NCI-H82 treated with DMSO at 0.1 percent for 48 hours (cell line): ENCODE measurements at regions not wholly inside any gene's neighbourhood (a gene's known extent, or its start where the extent isn't known, plus 50 kb on each side); places are given as distances from the start of the nearest gene placed in this dataset.

Experiments used
- DNase-seq: peaks from one replicate; lab custom pipeline; 2025; ENCODE audit not compliant: unreplicated experiment; lab: John Stamatoyannopoulos, UW

GRCh38 chr4:145298885-145299284 is 118.5 kb upstream of the OTUD4 start:
- no peak for DNase-seq

GRCh38 chr4:145297556-145297955 is 117.2 kb upstream of the OTUD4 start:
- no peak for DNase-seq

GRCh38 chr4:145295547-145295946 is 115.2 kb upstream of the OTUD4 start:
- no peak for DNase-seq

- no peak for DNase-seq
Observed at GRCh38 chr4:145295122-145295521, 114.7 kb upstream of the OTUD4 start.

GRCh38 chr4:145293658-145294057 is 113.3 kb upstream of the OTUD4 start:
- DNase-seq = no peak

- no peak for DNase-seq
Observed at GRCh38 chr4:145290955-145291354, 110.6 kb upstream of the OTUD4 start.

GRCh38 chr4:145289403-145290076 is 109.2 kb upstream of the OTUD4 start:
- no peak for DNase-seq

GRCh38 chr4:145287351-145287750 is 107.0 kb upstream of the OTUD4 start:
- DNase-seq = no peak

GRCh38 chr4:145285928-145286327 is 105.5 kb upstream of the OTUD4 start:
- DNase-seq = no peak

- peak; percentile 7 for DNase-seq
Observed at GRCh38 chr4:145283909-145284308, 103.5 kb upstream of the OTUD4 start.

- DNase-seq = no peak
Observed at GRCh38 chr4:145281951-145282350, 101.6 kb upstream of the OTUD4 start.

- no peak for DNase-seq
Observed at GRCh38 chr4:145281224-145281623, 100.8 kb upstream of the OTUD4 start.

GRCh38 chr4:145280541-145280940 is 100.2 kb upstream of the OTUD4 start:
- peak; percentile 55 for DNase-seq

- DNase-seq = peak; percentile 81
Observed at GRCh38 chr4:145279122-145279960, 99.0 kb upstream of the OTUD4 start.

GRCh38 chr4:145278341-145279121 is 98.1 kb upstream of the OTUD4 start:
- DNase-seq = no peak

GRCh38 chr4:145277011-145277410 is 96.6 kb upstream of the OTUD4 start:
- no peak for DNase-seq

GRCh38 chr4:145276050-145276449 is 95.7 kb upstream of the OTUD4 start:
- DNase-seq = no peak

- no peak for DNase-seq
Observed at GRCh38 chr4:145271194-145271593, 90.8 kb upstream of the OTUD4 start.

- no peak for DNase-seq
Observed at GRCh38 chr4:145266881-145267280, 86.5 kb upstream of the OTUD4 start.

- no peak for DNase-seq
Observed at GRCh38 chr4:145260091-145260490, 79.7 kb upstream of the OTUD4 start.

GRCh38 chr4:145255311-145255710 is 74.9 kb upstream of the OTUD4 start:
- DNase-seq = peak; percentile 54

GRCh38 chr4:145252190-145252589 is 71.8 kb upstream of the OTUD4 start:
- DNase-seq = no peak
